SU-DHL-6 (cell line): ENCODE measurements at regions not wholly inside any gene's neighbourhood (a gene's known extent, or its start where the extent isn't known, plus 50 kb on each side); places are given as distances from the start of the nearest gene placed in this dataset.

Experiments used
- CTCF ChIP-seq: fragments of 200-600 bp; sonication (generic); IDR thresholded peaks from one replicate; pipeline ENCODE4 v1.5.1; 2017; ENCODE audit warnings: antibody characterized with exemption, mild to moderate bottlenecking, low read length, moderate library complexity; ENCODE audit not compliant: insufficient read depth, poor library complexity, severe bottlenecking
- EZH2phosphoT487 ChIP-seq: fragments of 200-600 bp; sonication (generic), shearing (Covaris generic); conservative IDR thresholded peaks from 2 replicates; pipeline ENCODE4 v1.6.1; 2018; ENCODE audit warnings: mild to moderate bottlenecking, antibody characterized with exemption, low read length, moderate library complexity, mixed read lengths

DNA sequence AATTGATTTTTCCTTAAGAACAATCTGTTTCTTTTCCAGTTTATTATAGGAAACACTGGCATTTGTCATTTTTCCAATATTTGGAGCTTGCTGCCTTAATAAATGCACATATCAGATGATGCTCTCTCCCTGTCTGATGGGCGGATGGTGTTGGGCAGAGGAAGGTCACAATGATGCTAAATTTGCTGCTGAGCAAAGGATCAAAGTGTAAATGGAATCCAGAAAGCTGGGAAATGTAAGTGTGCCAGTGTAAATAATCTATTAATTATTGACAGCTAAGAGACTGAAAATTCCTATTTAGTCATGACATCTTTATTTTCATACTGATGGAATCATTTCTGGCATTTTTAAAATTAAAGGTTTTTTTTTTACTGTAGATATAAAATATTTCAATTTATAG is 243.2 kb downstream of the PTBP2 start:
- TF ChIP-seq CTCF (no peak), EZH2phosphoT487 (no peak)
